ENCODE measurements at regions not wholly inside any gene's neighbourhood (a gene's known extent, or its start where the extent isn't known, plus 50 kb on each side); places are given as distances from the start of the nearest gene placed in this dataset.

DNA sequence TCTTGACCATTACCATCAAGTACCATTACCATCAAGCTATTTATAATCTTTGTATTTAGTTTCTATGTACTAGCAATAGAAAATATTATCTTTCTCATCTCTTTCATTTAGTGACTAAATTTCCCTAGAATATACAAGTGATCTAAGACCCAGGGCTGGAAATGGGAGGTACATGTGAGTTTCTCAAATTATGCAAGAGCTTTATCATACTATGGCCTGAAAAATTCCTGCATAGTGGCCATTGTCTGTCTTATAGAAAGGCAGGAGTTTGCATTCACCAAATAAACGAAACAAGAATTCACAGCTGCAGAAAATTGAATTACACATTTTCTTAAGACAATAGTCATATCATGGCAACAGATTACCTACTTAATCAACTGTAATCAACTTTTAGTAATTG lies 50.7 kb upstream of the HDAC9 start:
- 50% methylated on average over 1 of the region's 1 CpG for WGBS (ENCODE audit: insufficient coverage, low coverage, low lambda C conversion rate, missing lambda C conversion rate)
- no peak for ATAC-seq
- TF ChIP-seq, protein P1, sequence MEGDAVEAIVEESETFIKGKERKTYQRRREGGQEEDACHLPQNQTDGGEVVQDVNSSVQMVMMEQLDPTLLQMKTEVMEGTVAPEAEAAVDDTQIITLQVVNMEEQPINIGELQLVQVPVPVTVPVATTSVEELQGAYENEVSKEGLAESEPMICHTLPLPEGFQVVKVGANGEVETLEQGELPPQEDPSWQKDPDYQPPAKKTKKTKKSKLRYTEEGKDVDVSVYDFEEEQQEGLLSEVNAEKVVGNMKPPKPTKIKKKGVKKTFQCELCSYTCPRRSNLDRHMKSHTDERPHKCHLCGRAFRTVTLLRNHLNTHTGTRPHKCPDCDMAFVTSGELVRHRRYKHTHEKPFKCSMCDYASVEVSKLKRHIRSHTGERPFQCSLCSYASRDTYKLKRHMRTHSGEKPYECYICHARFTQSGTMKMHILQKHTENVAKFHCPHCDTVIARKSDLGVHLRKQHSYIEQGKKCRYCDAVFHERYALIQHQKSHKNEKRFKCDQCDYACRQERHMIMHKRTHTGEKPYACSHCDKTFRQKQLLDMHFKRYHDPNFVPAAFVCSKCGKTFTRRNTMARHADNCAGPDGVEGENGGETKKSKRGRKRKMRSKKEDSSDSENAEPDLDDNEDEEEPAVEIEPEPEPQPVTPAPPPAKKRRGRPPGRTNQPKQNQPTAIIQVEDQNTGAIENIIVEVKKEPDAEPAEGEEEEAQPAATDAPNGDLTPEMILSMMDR (IDR thresholded peaks at IDR 0.05): no peak
- TF ChIP-seq POLR2A (IDR thresholded peaks at IDR 0.05): no peak

DNA sequence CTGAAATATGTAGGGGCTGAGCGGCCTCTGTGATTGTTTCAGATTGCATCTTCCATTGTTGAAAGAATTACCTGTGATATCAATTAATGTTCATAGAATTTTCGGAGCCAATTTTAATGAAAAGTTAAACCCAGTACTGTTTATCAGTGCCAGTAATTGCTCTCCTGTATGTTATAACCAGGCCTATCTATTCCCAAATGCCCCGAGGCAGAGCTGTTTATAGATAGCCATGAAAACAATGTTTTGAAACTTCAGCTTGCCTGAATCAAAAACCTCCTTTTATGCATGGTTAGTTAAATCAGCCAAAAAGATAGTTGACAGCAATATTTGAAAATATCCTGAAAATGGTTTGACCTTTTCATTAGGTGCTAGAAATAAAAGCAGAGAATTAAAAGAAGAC lies 50.1 kb upstream of the HDAC9 start:
- no peaks in the 10 kb centered on the region for H3K4me1 ChIP-seq
- no peaks in the 10 kb centered on the region for H3K27me3 ChIP-seq
- TF ChIP-seq POLR2A (IDR thresholded peaks at IDR 0.05): no peak
- TF ChIP-seq, protein P1 (IDR thresholded peaks at IDR 0.05): no peak
- no peak overlapping the region for H3K4me3 ChIP-seq
- WGBS (ENCODE audit: insufficient coverage, low coverage, low lambda C conversion rate, missing lambda C conversion rate): 74% methylated on average over 3 of the region's 3 CpGs
- H3K9me3 ChIP-seq: no peaks in the 10 kb centered on the region
- no peak for ATAC-seq
- no peaks in the 10 kb centered on the region for H3K36me3 ChIP-seq
- no peak for DNase-seq
- H3K27ac ChIP-seq: no peak overlapping the region
- intact Hi-C loops (cut with DNase I): no loop called here

More for the DNA sequence above, 50.7 kb upstream of the HDAC9 start:
- Histone ChIP-seq H3K27ac (no peak overlapping the region), H3K36me3 (no peaks in the 10 kb centered on the region), H3K4me1 (no peaks in the 10 kb centered on the region), H3K27me3 (no peaks in the 10 kb centered on the region), H3K4me3 (no peak overlapping the region), H3K9me3 (no peaks in the 10 kb centered on the region)
- intact Hi-C loops (cut with DNase I): no loop called here
- DNase-seq: no peak

Small RNAs in the stretch of these regions (microRNA-seq; reads per million reads assigned to microRNA genes)
- gene MIR1302-6: 0 reads per million in 2 donors

Small RNAs in the stretch of these regions (small RNA-seq; reads per million reads assigned to genes)
- 0 reads per million in 2 experiments for gene MIR1302-6

Data from right lobe of liver (tissue), 6 donors.